Endothelial cell of umbilical vein (primary cell): ENCODE measurements at regions not wholly inside any gene's neighbourhood (a gene's known extent, or its start where the extent isn't known, plus 50 kb on each side); places are given as distances from the start of the nearest gene placed in this dataset.

Experiments
- BruUV-seq: library from RNA; stranded (reverse); fragments of 400-500 nt; replicated peaks from 2 replicates; lab custom pipeline; 2021; lab: Mats Ljungman, UMichigan
- CTCF ChIA-PET: fragments of 300-600, 350-600 bp; sonication (Branson Sonifier 250); formaldehyde crosslinking; loops from one replicate; lab custom pipeline; 2021; ENCODE audit warnings: antibody characterized with exemption, inconsistent platforms; lab: Charles Lee
- POLR2A ChIA-PET: fragments of 300-600, 350-600 bp; sonication (Branson Sonifier 250); formaldehyde crosslinking; loops from one replicate; lab custom pipeline; 2021; ENCODE audit warnings: antibody characterized with exemption, inconsistent platforms; lab: Charles Lee
- DNase-seq: peaks from one replicate; pipeline ENCODE4 v3.0.0-alpha.2; 2011; ENCODE audit warnings: low read depth, low spot score
- FAIRE-seq: peaks from 2 replicates; lab custom pipeline; 2011; peaks lifted over from hg19 to GRCh38; lab: Jason Lieb, UNC
- H2AFZ ChIP-seq: 2 replicates; pipeline ENCODE4 v1.6.0; 2012; ENCODE audit warnings: low read depth, low read length, control low read depth, inconsistent platforms
- H3K27ac ChIP-seq: 2 replicates; pipeline ENCODE4 v1.5.1; 2011; ENCODE audit warnings: low read depth, mild to moderate bottlenecking, control low read depth, low read length, moderate library complexity; ENCODE audit not compliant: insufficient read depth
- H3K27me3 ChIP-seq, 2 experiments: 2 replicates each; pipeline versions ENCODE4 v1.6.0 to v1.6.1; 2011; ENCODE audit warnings: low read length in 2 of 2, mixed read lengths in 1 of 2; ENCODE audit not compliant: control insufficient read depth in 2 of 2, insufficient read depth in 2 of 2
- H3K36me3 ChIP-seq, 2 experiments: 2 replicates in 1 of 2; 3 replicates in 1 of 2; pipeline ENCODE4 v1.5.1; 2011; ENCODE audit warnings: low read length in 2 of 2, mild to moderate bottlenecking in 1 of 2, moderate library complexity in 1 of 2; ENCODE audit not compliant: control insufficient read depth in 2 of 2, insufficient read depth in 2 of 2; ENCODE audit errors: extremely low read depth in 1 of 2
- H3K4me1 ChIP-seq: 3 replicates; pipeline ENCODE4 v1.5.1; 2011; ENCODE audit warnings: mild to moderate bottlenecking, low read length; ENCODE audit not compliant: control insufficient read depth, insufficient read depth; ENCODE audit errors: extremely low read depth
- H3K4me2 ChIP-seq: 2 replicates; pipeline ENCODE4 v1.6.1; 2011; ENCODE audit warnings: low read length, control low read depth, mixed read lengths; ENCODE audit not compliant: insufficient read depth
- H3K4me3 ChIP-seq, 3 experiments: fragments of 200-600 bp in 1 of 3; sonication (generic), shearing (Covaris generic) in 1 of 3; replicated peaks in 1 of 3; 2 replicates each; pipeline ENCODE4 v1.5.1; 2011 to 2016; ENCODE audit warnings: control low read depth in 3 of 3, low read length in 3 of 3, mild to moderate bottlenecking in 2 of 3, inconsistent platforms in 1 of 3, low read depth in 1 of 3, moderate library complexity in 1 of 3; ENCODE audit not compliant: insufficient read depth in 1 of 3
- H3K79me2 ChIP-seq: 2 replicates; pipeline ENCODE4 v1.6.0; 2012; ENCODE audit warnings: low read length, inconsistent platforms; ENCODE audit not compliant: control insufficient read depth, insufficient read depth
- H3K9ac ChIP-seq: replicated peaks from 2 replicates; pipeline ENCODE3; 2011; ENCODE audit warnings: low read length, control low read depth; ENCODE audit not compliant: insufficient read depth; ENCODE audit errors: extremely low read depth
- H3K9me1 ChIP-seq: replicated peaks from 3 replicates; pipeline ENCODE4 v1.6.0; 2011; ENCODE audit warnings: mild to moderate bottlenecking, low read length; ENCODE audit not compliant: control insufficient read depth, insufficient read depth; ENCODE audit errors: extremely low read depth
- H3K9me3 ChIP-seq: replicated peaks from 2 replicates; pipeline ENCODE4 v1.5.1; 2012; ENCODE audit warnings: low read length, inconsistent platforms; ENCODE audit not compliant: control insufficient read depth, insufficient read depth
- H4K20me1 ChIP-seq: replicated peaks from 2 replicates; pipeline ENCODE3; 2011; ENCODE audit warnings: mild to moderate bottlenecking, low read length; ENCODE audit not compliant: control insufficient read depth, insufficient read depth; ENCODE audit errors: extremely low read depth
- EZH2 ChIP-seq: IDR thresholded peaks from 2 replicates; pipeline ENCODE4 v1.6.1; 2012; ENCODE audit warnings: borderline replicate concordance, low read depth, mild to moderate bottlenecking, moderate library complexity, low read length, inconsistent platforms; ENCODE audit not compliant: severe bottlenecking
- FOS ChIP-seq: IDR thresholded peaks from 2 replicates; pipeline ENCODE4 v1.6.1; 2011; ENCODE audit warnings: mild to moderate bottlenecking, low read length, moderate library complexity, borderline replicate concordance; ENCODE audit not compliant: insufficient read depth
- GATA2 ChIP-seq: IDR thresholded peaks from 2 replicates; pipeline ENCODE4 v1.7.0; 2011; ENCODE audit warnings: low read depth, mild to moderate bottlenecking, moderate library complexity, mixed read lengths, low read length; ENCODE audit not compliant: insufficient read length, insufficient read depth
- JUN ChIP-seq: IDR thresholded peaks from 2 replicates; pipeline ENCODE4 v1.6.1; 2011; ENCODE audit warnings: borderline replicate concordance, low read depth; ENCODE audit not compliant: insufficient read length, insufficient read depth
- MYC ChIP-seq: IDR thresholded peaks from one replicate; pipeline ENCODE4 v1.6.1; 2011; ENCODE audit warnings: mild to moderate bottlenecking, low read depth, low read length
- POLR2A ChIP-seq: IDR thresholded peaks from 2 replicates; pipeline ENCODE4 v1.6.1; 2012; ENCODE audit warnings: low read depth, mild to moderate bottlenecking, control low read depth, low read length
- POLR2AphosphoS5 ChIP-seq: IDR thresholded peaks from 2 replicates; pipeline ENCODE4 v1.6.1; 2012; ENCODE audit warnings: low read depth, mild to moderate bottlenecking, control low read depth, low read length, moderate library complexity; ENCODE audit not compliant: insufficient read depth
- dilution Hi-C: fragments of 300-500 bp; cut with MboI; formaldehyde crosslinking; loops from one replicate; pipeline ENCODE4 v1.15.0; 2019; ENCODE audit warnings: low sequenced_read_pairs; ENCODE audit not compliant: extremely low pct_ligation_motif_present
- intact Hi-C: fragments of 100-400 bp; cut with micrococcal nuclease; formaldehyde crosslinking; loops from one replicate; pipeline ENCODE4 v1.10.0; 2022
- TF ChIP-seq, protein P1 (sequence below): IDR thresholded peaks from 2 replicates; pipeline ENCODE4 v1.6.1; 2011; ENCODE audit not compliant: insufficient read depth, insufficient read length
- TF ChIP-seq, protein P2 (sequence below), 2 donors: IDR thresholded peaks; 1 replicate in 1 of 2; 2 replicates in 1 of 2; pipeline ENCODE4 v1.5.1; 2011; ENCODE audit warnings: low read length in 2 of 2, mild to moderate bottlenecking in 2 of 2, moderate library complexity in 2 of 2, control low read depth in 1 of 2, inconsistent platforms in 1 of 2, low read depth in 1 of 2; ENCODE audit not compliant: insufficient read depth in 1 of 2; ENCODE audit errors: extremely low read depth in 1 of 2

DNA sequence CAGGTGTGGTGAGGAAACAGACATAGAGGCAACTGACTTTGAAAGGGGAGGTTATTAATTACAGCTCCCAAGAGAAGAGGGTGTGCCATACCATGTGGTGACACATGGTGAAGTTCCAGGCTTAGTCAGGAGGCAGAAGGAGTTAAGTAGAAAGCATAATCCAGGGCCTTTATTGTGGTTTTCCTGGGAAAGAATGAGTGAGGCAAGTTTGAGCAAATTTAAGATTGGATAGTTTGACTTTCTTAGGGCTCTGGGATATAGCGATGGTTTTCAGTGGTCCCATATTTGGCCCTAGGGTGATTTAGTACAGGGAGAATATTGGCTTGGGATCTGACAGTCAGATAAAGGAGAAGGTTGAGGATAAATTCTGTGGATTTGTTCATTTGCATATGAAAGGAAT lies 495.9 kb upstream of the FSTL5 start:
- no TSS peak for BruUV-seq
- Histone ChIP-seq H3K4me2 (no peak overlapping the region), H3K4me1 (no peaks in the 10 kb centered on the region), H3K9me1 (no peaks in the 10 kb centered on the region), H4K20me1 (no peaks in the 10 kb centered on the region), H3K27ac (no peak overlapping the region), H3K9ac (no peak overlapping the region), H3K9me3 (peaks cover 3% of the 10 kb centered on the region), H2AFZ (no peak overlapping the region), H3K4me3 (no peak overlapping the region), H3K36me3 (no peaks in the 10 kb centered on the region), H3K79me2 (no peaks in the 10 kb centered on the region), H3K27me3 (no peaks in the 10 kb centered on the region)
- FAIRE-seq (no peak), DNase-seq (no peak)
- CTCF ChIA-PET: no interaction called here
- TF ChIP-seq, protein P1, sequence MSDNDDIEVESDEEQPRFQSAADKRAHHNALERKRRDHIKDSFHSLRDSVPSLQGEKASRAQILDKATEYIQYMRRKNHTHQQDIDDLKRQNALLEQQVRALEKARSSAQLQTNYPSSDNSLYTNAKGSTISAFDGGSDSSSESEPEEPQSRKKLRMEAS: no peak
- TF ChIP-seq POLR2A (no peak), POLR2AphosphoS5 (no peak), EZH2 (no peak), FOS (no peak), JUN (no peak), MYC (no peak), GATA2 (no peak)
- TF ChIP-seq, protein P2, sequence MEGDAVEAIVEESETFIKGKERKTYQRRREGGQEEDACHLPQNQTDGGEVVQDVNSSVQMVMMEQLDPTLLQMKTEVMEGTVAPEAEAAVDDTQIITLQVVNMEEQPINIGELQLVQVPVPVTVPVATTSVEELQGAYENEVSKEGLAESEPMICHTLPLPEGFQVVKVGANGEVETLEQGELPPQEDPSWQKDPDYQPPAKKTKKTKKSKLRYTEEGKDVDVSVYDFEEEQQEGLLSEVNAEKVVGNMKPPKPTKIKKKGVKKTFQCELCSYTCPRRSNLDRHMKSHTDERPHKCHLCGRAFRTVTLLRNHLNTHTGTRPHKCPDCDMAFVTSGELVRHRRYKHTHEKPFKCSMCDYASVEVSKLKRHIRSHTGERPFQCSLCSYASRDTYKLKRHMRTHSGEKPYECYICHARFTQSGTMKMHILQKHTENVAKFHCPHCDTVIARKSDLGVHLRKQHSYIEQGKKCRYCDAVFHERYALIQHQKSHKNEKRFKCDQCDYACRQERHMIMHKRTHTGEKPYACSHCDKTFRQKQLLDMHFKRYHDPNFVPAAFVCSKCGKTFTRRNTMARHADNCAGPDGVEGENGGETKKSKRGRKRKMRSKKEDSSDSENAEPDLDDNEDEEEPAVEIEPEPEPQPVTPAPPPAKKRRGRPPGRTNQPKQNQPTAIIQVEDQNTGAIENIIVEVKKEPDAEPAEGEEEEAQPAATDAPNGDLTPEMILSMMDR (IDR thresholded peaks at IDR 0.05; ENCODE audit: extremely low read depth in 1 of 2, insufficient read depth in 1 of 2, low read depth in 1 of 2, low read length in 2 of 2): no peak
- intact Hi-C loops (no loop called here), dilution Hi-C loops (no loop called here)
- POLR2A ChIA-PET: no interaction called here
